H1 (cell line): ENCODE measurements at regions not wholly inside any gene's neighbourhood (a gene's known extent, or its start where the extent isn't known, plus 50 kb on each side); places are given as distances from the start of the nearest gene placed in this dataset.
A peak's percentile ranks its signal among the peaks of the same experiment; 100 is the strongest.

Experiments
- CTCF ChIA-PET: fragments of 300-600 bp; sonication (Branson Sonifier 250); formaldehyde crosslinking; loops from one replicate; lab custom pipeline; 2021; ENCODE audit not compliant: partially characterized antibody; lab: Charles Lee
- POLR2A ChIA-PET: fragments of 300-600 bp; sonication (Branson Sonifier 250); formaldehyde crosslinking; loops from one replicate; lab custom pipeline; 2021; ENCODE audit warnings: inconsistent platforms; ENCODE audit not compliant: partially characterized antibody; lab: Charles Lee
- DNase-seq, 2 experiments: peaks; one replicate each; pipeline versions ENCODE4 v3.0.0 to v3.0.0-alpha.2; 2010 to 2022; ENCODE audit warnings: low spot score in 2 of 2, low read depth in 1 of 2, mixed read lengths in 1 of 2
- FAIRE-seq: peaks from 2 replicates; lab custom pipeline; 2011; peaks lifted over from hg19 to GRCh38; lab: Jason Lieb, UNC
- H2AFZ ChIP-seq: 2 replicates; pipeline ENCODE4 v1.8.1; 2012; ENCODE audit warnings: low read length, inconsistent platforms
- H2AK5ac ChIP-seq: 2 replicates; pipeline ENCODE4 v1.6.1; 2013; ENCODE audit warnings: low read depth, low read length
- H2BK120ac ChIP-seq: replicated peaks from 2 replicates; pipeline ENCODE3; 2013; ENCODE audit warnings: low read depth, low read length, inconsistent platforms
- H2BK12ac ChIP-seq: 2 replicates; pipeline ENCODE4 v1.6.1; 2013; ENCODE audit warnings: low read depth, low read length
- H2BK15ac ChIP-seq: 2 replicates; pipeline ENCODE4 v1.6.1; 2013; ENCODE audit warnings: low read length
- H2BK20ac ChIP-seq: 2 replicates; pipeline ENCODE4 v1.6.1; 2013; ENCODE audit warnings: low read length
- H2BK5ac ChIP-seq: 2 replicates; pipeline ENCODE4 v1.6.1; 2013; ENCODE audit warnings: low read depth, low read length
- H3K14ac ChIP-seq: 2 replicates; pipeline ENCODE4 v1.6.1; 2013; ENCODE audit warnings: inconsistent platforms; ENCODE audit not compliant: insufficient read length
- H3K18ac ChIP-seq: 2 replicates; pipeline ENCODE4 v1.6.1; 2013; ENCODE audit warnings: low read length; ENCODE audit errors: extremely low read depth
- H3K23ac ChIP-seq: 2 replicates; pipeline ENCODE4 v1.6.1; 2013; ENCODE audit warnings: inconsistent platforms; ENCODE audit not compliant: insufficient read length
- H3K23me2 ChIP-seq: 2 replicates; pipeline ENCODE4 v1.6.1; 2013; ENCODE audit warnings: low read depth, low read length
- H3K27ac ChIP-seq: 2 replicates; pipeline ENCODE4 v1.6.1; 2011; ENCODE audit warnings: low read depth, low read length, inconsistent platforms
- H3K27me3 ChIP-seq, 4 experiments: replicated peaks in 1 of 4; 1 replicate in 1 of 4; 2 replicates in 3 of 4; pipeline versions ENCODE4 v1.6.1 to v1.8.1; 2011 to 2013; ENCODE audit warnings: low read length in 3 of 4, mild to moderate bottlenecking in 3 of 4, inconsistent platforms in 2 of 4, mixed read lengths in 2 of 4, moderate library complexity in 1 of 4; ENCODE audit not compliant: control insufficient read depth in 3 of 4, insufficient read depth in 3 of 4; ENCODE audit errors: extremely low read depth in 1 of 4
- H3K36me3 ChIP-seq, 4 experiments: 2 replicates each; pipeline versions ENCODE4 v1.6.1 to v1.8.1; 2011 to 2013; ENCODE audit warnings: mild to moderate bottlenecking in 4 of 4, low read length in 3 of 4, moderate library complexity in 2 of 4, control low read depth in 1 of 4, inconsistent platforms in 1 of 4; ENCODE audit not compliant: insufficient read depth in 4 of 4, control insufficient read depth in 2 of 4
- H3K4ac ChIP-seq: replicated peaks from 2 replicates; pipeline ENCODE3; 2013; ENCODE audit warnings: low read length, low read depth, mixed read lengths, inconsistent platforms; ENCODE audit not compliant: insufficient read length
- H3K4me1 ChIP-seq, 4 experiments: replicated peaks in 1 of 4; 1 replicate in 1 of 4; 2 replicates in 3 of 4; pipeline versions ENCODE4 v1.6.1 to v1.8.1; 2011 to 2013; ENCODE audit warnings: low read length in 3 of 4, inconsistent platforms in 2 of 4, mixed read lengths in 1 of 4; ENCODE audit not compliant: insufficient read depth in 4 of 4, control insufficient read depth in 3 of 4
- H3K4me2 ChIP-seq, 2 experiments: 2 replicates each; pipeline versions ENCODE4 v1.6.1 to v1.8.1; 2011 to 2013; ENCODE audit warnings: low read depth in 2 of 2, low read length in 2 of 2, control low read depth in 1 of 2, inconsistent platforms in 1 of 2, mild to moderate bottlenecking in 1 of 2; ENCODE audit not compliant: insufficient read depth in 1 of 2
- H3K4me3 ChIP-seq, 4 experiments: fragments of 200-600, 300-600 bp in 1 of 4; sonication (generic), shearing (Covaris generic), sonication (Bioruptor Twin) in 1 of 4; 2 replicates each; pipeline versions ENCODE4 v1.5.1 to v1.8.1; 2011 to 2016; ENCODE audit warnings: low read length in 4 of 4, low read depth in 3 of 4, control low read depth in 2 of 4, inconsistent platforms in 2 of 4, mild to moderate bottlenecking in 2 of 4, mixed read lengths in 1 of 4, moderate library complexity in 1 of 4; ENCODE audit not compliant: insufficient read depth in 2 of 4; ENCODE audit errors: extremely low read depth in 1 of 4
- H3K56ac ChIP-seq: replicated peaks from 2 replicates; pipeline ENCODE3; 2013; ENCODE audit warnings: low read depth, mild to moderate bottlenecking, mixed read lengths, low read length, inconsistent platforms; ENCODE audit not compliant: insufficient read length
- H3K79me1 ChIP-seq: 2 replicates; pipeline ENCODE4 v1.6.1; 2013; ENCODE audit warnings: low read depth, low read length, control low read depth
- H3K79me2 ChIP-seq, 2 experiments: 2 replicates each; pipeline versions ENCODE4 v1.6.1 to v1.8.1; 2012 to 2013; ENCODE audit warnings: low read length in 2 of 2, mild to moderate bottlenecking in 2 of 2, inconsistent platforms in 1 of 2; ENCODE audit not compliant: insufficient read depth in 2 of 2, control insufficient read depth in 1 of 2
- H3K9ac ChIP-seq, 4 experiments: replicated peaks in 1 of 4; 1 replicate in 1 of 4; 2 replicates in 3 of 4; pipeline versions ENCODE4 v1.6.1 to v1.8.1; 2011 to 2013; ENCODE audit warnings: low read depth in 3 of 4, low read length in 3 of 4, control low read depth in 2 of 4, mild to moderate bottlenecking in 2 of 4, moderate library complexity in 2 of 4, inconsistent platforms in 1 of 4; ENCODE audit errors: extremely low read depth in 1 of 4
- H3K9me3 ChIP-seq, 2 experiments: 2 replicates each; pipeline versions ENCODE4 v1.6.1 to v1.8.1; 2012 to 2013; ENCODE audit warnings: mild to moderate bottlenecking in 2 of 2, moderate library complexity in 2 of 2, control low read depth in 1 of 2, inconsistent platforms in 1 of 2, low read depth in 1 of 2, low read length in 1 of 2, mixed read lengths in 1 of 2; ENCODE audit not compliant: insufficient read depth in 2 of 2
- H4K20me1 ChIP-seq, 2 experiments: replicated peaks in 1 of 2; 2 replicates each; pipeline versions ENCODE3 to v1.8.1; 2011 to 2013; ENCODE audit warnings: inconsistent platforms in 2 of 2, low read length in 2 of 2, mild to moderate bottlenecking in 1 of 2; ENCODE audit not compliant: insufficient read depth in 2 of 2, control insufficient read depth in 1 of 2
- H4K5ac ChIP-seq: 2 replicates; pipeline ENCODE4 v1.6.1; 2013; ENCODE audit warnings: low read length, low read depth, mixed read lengths, inconsistent platforms; ENCODE audit not compliant: insufficient read length
- H4K8ac ChIP-seq: 2 replicates; pipeline ENCODE4 v1.8.0; 2013; ENCODE audit warnings: mild to moderate bottlenecking, moderate library complexity, low read length, inconsistent platforms; ENCODE audit not compliant: insufficient read depth; ENCODE audit errors: extremely low read depth
- H4K91ac ChIP-seq: replicated peaks from 2 replicates; pipeline ENCODE3; 2013; ENCODE audit warnings: low read length, mixed read lengths, inconsistent platforms; ENCODE audit not compliant: insufficient read length
- BRCA1 ChIP-seq: IDR thresholded peaks from 2 replicates; pipeline ENCODE4 v1.6.1; 2012; ENCODE audit warnings: low read depth, low read length, improper control_type of control experiment
- CTBP2 ChIP-seq: IDR thresholded peaks from 2 replicates; pipeline ENCODE4 v1.7.0; 2011; ENCODE audit warnings: borderline replicate concordance, mild to moderate bottlenecking, moderate library complexity, mixed read lengths, low read length; ENCODE audit not compliant: insufficient read depth, insufficient read length
- EP300 ChIP-seq, 2 experiments: IDR thresholded peaks; 1 replicate in 1 of 2; 2 replicates in 1 of 2; pipeline ENCODE4 v1.6.1; 2011 to 2012; ENCODE audit warnings: low read depth in 2 of 2, low read length in 2 of 2, mild to moderate bottlenecking in 2 of 2, borderline replicate concordance in 1 of 2, inconsistent platforms in 1 of 2, moderate library complexity in 1 of 2
- JUN ChIP-seq: IDR thresholded peaks from 2 replicates; pipeline ENCODE4 v1.6.1; 2011; ENCODE audit warnings: low read depth, mild to moderate bottlenecking, improper control_type of control experiment, low read length
- MAFK ChIP-seq: IDR thresholded peaks from 2 replicates; pipeline ENCODE4 v1.6.1; 2012; ENCODE audit warnings: low read depth, mild to moderate bottlenecking, improper control_type of control experiment, low read length
- POU5F1 ChIP-seq: IDR thresholded peaks from 2 replicates; pipeline ENCODE4 v1.6.1; 2011; ENCODE audit warnings: low read depth, mild to moderate bottlenecking, low read length, moderate library complexity
- RAD21 ChIP-seq, 2 experiments: IDR thresholded peaks in 1 of 2; conservative IDR thresholded peaks in 1 of 2; 2 replicates each; pipeline ENCODE4 v1.6.1; 2011; ENCODE audit warnings: low read depth in 2 of 2, low read length in 2 of 2, improper control_type of control experiment in 1 of 2, inconsistent platforms in 1 of 2, mild to moderate bottlenecking in 1 of 2, moderate library complexity in 1 of 2
- RXRA ChIP-seq: IDR thresholded peaks from 2 replicates; pipeline ENCODE4 v1.6.1; 2011; ENCODE audit warnings: low read depth, mild to moderate bottlenecking, low read length, moderate library complexity; ENCODE audit not compliant: insufficient read depth
- SIRT6 ChIP-seq: IDR thresholded peaks from one replicate; pipeline ENCODE4 v1.7.1; 2012; ENCODE audit warnings: low read length, inconsistent platforms
- SP1 ChIP-seq: IDR thresholded peaks from 2 replicates; pipeline ENCODE4 v1.6.1; 2011; ENCODE audit warnings: low read depth, low read length
- SP4 ChIP-seq: IDR thresholded peaks from 2 replicates; pipeline ENCODE4 v1.6.1; 2012; ENCODE audit warnings: low read length, inconsistent platforms
- SRF ChIP-seq: IDR thresholded peaks from 2 replicates; pipeline ENCODE4 v1.6.1; 2011; ENCODE audit warnings: mild to moderate bottlenecking, low read depth, low read length, moderate library complexity
- SUZ12 ChIP-seq: fragments of 200-600 bp; sonication (generic); IDR thresholded peaks from 2 replicates; pipeline ENCODE4 v1.6.1; 2012; ENCODE audit warnings: mild to moderate bottlenecking, inconsistent platforms, low read length, moderate library complexity, mixed read lengths
- WGBS, 2 experiments: shearing (Covaris generic) in 1 of 2; methylation state at CpG; one replicate each; pipeline versions ENCODE4 v1.1.6 to v1.1.7; 2013 to 2015; ENCODE audit warnings: low lambda C conversion rate in 2 of 2, mixed read lengths in 2 of 2, inconsistent platforms in 1 of 2, low coverage in 1 of 2, missing lambda C conversion rate in 1 of 2; ENCODE audit not compliant: insufficient replicate concordance in 2 of 2, insufficient coverage in 1 of 2, insufficient read length in 1 of 2; ENCODE audit errors: extremely low coverage in 1 of 2, missing lambda C conversion rate in 1 of 2; 5-methylcytosine and 5-hydroxymethylcytosine counted together

DNA sequence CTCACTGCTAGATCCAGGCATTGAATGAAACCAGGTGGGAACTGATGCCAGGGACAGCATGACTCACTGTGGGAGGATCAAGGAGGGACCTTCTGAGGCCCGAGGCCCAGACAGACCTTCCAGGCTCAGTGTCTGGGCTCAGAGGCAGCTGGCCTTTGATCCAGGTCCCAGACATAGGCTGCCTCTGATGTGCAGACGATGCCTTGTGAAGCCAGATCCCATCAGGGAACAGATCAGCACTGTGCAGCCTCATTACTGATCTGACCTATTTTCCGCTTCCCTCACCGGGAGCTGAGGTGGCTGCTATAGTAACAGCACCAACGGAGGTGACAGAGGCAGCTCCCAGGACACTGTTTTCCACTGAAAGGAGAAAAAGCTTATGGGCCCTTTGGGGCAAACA lies 399.5 kb downstream of the MATN1 start:
- Histone ChIP-seq H3K79me1 (no peaks in the 10 kb centered on the region), H3K18ac (no peak overlapping the region), H2BK20ac (no peak overlapping the region), H4K20me1 (no peaks in the 10 kb centered on the region), H2BK15ac (no peak overlapping the region), H3K9ac (no peak overlapping the region), H2AK5ac (no peak overlapping the region), H3K23me2 (no peaks in the 10 kb centered on the region), H3K27me3 (no peaks in the 10 kb centered on the region), H3K4ac (no peak overlapping the region), H3K14ac (no peak overlapping the region), H4K91ac (no peak overlapping the region), H3K4me3 (no peak overlapping the region), H2AFZ (no peak overlapping the region), H2BK12ac (no peak overlapping the region), H3K36me3 (no peaks in the 10 kb centered on the region), H3K4me2 (no peak overlapping the region), H2BK120ac (no peak overlapping the region), H4K5ac (no peak overlapping the region), H3K9me3 (no peaks in the 10 kb centered on the region), H3K27ac (no peak overlapping the region), H3K56ac (no peak overlapping the region), H3K79me2 (no peaks in the 10 kb centered on the region), H3K4me1 (no peaks in the 10 kb centered on the region; a peak in 1 of 7 replicates), H4K8ac (no peak overlapping the region), H2BK5ac (no peak overlapping the region), H3K23ac (no peak overlapping the region)
- ChIA-PET POLR2A (no interaction called here), CTCF (interaction anchor here (0.6 to 3.7 kb wide), 10 partner anchors 8 to 252 kb away, joined by 3 to 20 read pairs (median 3); no protein-coding TSS in a partner anchor)
- FAIRE-seq (no peak), DNase-seq (peak in 1 of 2 experiments; percentile 38)
- 91% methylated on average over 5 of the region's 5 CpGs; no CpG with 5 or more reads in 1 of the 2 experiments for WGBS, 2 experiments
- TF ChIP-seq RAD21 (IDR thresholded peaks at IDR 0.05 in 1 of 2, conservative IDR thresholded peaks at IDR 0.05 in 1 of 2; ENCODE audit: low read depth in 2 of 2, low read length in 2 of 2) (no peak), BRCA1 (no peak), MAFK (no peak), JUN (no peak), SP4 (no peak), POU5F1 (no peak), RXRA (no peak), EP300 (IDR thresholded peaks at IDR 0.05; ENCODE audit: borderline replicate concordance in 1 of 2, low read depth in 2 of 2, low read length in 2 of 2) (no peak), SRF (no peak), SUZ12 (no peak), CTBP2 (no peak), SIRT6 (no peak), SP1 (no peak)
